Nephron progenitor cell (in vitro differentiated cells): ENCODE measurements at regions not wholly inside any gene's neighbourhood (a gene's known extent, or its start where the extent isn't known, plus 50 kb on each side); places are given as distances from the start of the nearest gene placed in this dataset.

Source experiments
- DNase-seq: peaks from one replicate; pipeline ENCODE4 v3.0.0; 2021
- H3K27ac Mint-ChIP-seq: 2 replicates; pipeline ENCODE4 v1.8.0; 2021; ENCODE audit warnings: mild to moderate bottlenecking, moderate library complexity, mixed read lengths
- H3K27me3 Mint-ChIP-seq: 2 replicates; pipeline ENCODE4 v1.8.0; 2021; ENCODE audit warnings: mild to moderate bottlenecking, low read depth, mixed read lengths; ENCODE audit not compliant: poor library complexity
- H3K36me3 Mint-ChIP-seq: 2 replicates; pipeline ENCODE4 v1.8.0; 2021; ENCODE audit warnings: low read depth, mixed read lengths
- H3K4me1 Mint-ChIP-seq: 2 replicates; pipeline ENCODE4 v1.8.0; 2021; ENCODE audit warnings: mixed read lengths
- H3K4me3 Mint-ChIP-seq: 2 replicates; pipeline ENCODE4 v1.8.0; 2021; ENCODE audit warnings: mild to moderate bottlenecking, moderate library complexity, mixed read lengths
- H3K9me3 Mint-ChIP-seq: 2 replicates; pipeline ENCODE4 v1.8.0; 2021; ENCODE audit warnings: mild to moderate bottlenecking, moderate library complexity, mixed read lengths
- TF ChIP-seq, protein P1 (sequence below): fragments of 200-600 bp; sonication (generic); IDR thresholded peaks from 2 replicates; pipeline ENCODE4 v1.5.0; 2021; ENCODE audit warnings: antibody characterized with exemption

DNA sequence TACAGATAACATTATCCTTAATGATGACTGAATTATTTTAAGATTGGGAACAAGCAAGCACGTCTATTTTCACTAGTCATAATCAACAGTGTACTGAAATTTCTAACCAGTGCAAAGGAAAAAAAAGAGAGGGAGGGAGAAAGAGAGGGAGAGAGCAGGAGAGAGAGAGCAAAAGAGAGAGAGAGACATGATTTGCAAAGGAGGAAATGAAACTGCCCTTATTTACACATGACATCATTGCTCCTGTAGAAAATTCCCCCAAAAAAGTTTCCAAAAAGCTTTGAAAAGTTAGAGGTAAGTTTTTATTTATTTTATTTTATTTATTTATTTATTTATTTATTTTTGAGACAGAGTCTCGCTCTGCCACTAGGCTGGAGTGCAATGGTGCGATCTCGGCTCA, 355.3 kb upstream of the CELF4 start:
- H3K27me3 Mint-ChIP-seq = peaks cover 3% of the 10 kb centered on the region
- H3K27ac Mint-ChIP-seq = no peak overlapping the region
- TF ChIP-seq, protein P1, sequence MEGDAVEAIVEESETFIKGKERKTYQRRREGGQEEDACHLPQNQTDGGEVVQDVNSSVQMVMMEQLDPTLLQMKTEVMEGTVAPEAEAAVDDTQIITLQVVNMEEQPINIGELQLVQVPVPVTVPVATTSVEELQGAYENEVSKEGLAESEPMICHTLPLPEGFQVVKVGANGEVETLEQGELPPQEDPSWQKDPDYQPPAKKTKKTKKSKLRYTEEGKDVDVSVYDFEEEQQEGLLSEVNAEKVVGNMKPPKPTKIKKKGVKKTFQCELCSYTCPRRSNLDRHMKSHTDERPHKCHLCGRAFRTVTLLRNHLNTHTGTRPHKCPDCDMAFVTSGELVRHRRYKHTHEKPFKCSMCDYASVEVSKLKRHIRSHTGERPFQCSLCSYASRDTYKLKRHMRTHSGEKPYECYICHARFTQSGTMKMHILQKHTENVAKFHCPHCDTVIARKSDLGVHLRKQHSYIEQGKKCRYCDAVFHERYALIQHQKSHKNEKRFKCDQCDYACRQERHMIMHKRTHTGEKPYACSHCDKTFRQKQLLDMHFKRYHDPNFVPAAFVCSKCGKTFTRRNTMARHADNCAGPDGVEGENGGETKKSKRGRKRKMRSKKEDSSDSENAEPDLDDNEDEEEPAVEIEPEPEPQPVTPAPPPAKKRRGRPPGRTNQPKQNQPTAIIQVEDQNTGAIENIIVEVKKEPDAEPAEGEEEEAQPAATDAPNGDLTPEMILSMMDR = no peak
- H3K9me3 Mint-ChIP-seq = no peaks in the 10 kb centered on the region
- H3K4me1 Mint-ChIP-seq = no peaks in the 10 kb centered on the region
- H3K36me3 Mint-ChIP-seq = no peaks in the 10 kb centered on the region
- H3K4me3 Mint-ChIP-seq = no peak overlapping the region
- DNase-seq = no peak

DNA sequence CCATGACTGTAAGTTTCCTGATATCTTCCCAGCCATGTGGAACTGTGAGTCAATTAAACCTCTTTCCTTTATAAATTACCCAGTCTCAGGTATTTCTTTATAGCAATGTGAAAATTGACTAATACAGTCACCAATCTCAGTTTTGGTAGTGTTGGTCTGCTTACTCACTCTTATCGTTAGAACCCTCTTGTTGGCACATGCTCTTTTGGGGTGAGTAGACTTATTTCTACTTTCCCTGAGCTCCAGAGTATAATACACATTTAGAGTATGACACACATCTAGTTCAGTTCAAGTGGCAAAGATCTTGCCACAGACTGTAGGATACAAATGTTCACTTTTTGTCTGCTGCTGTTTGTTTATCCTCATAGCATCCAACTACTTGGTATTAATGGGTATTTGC, 347.5 kb upstream of the CELF4 start:
- Mint-ChIP-seq H3K27me3 (peaks cover 4% of the 10 kb centered on the region), H3K4me3 (no peak overlapping the region), H3K27ac (no peak overlapping the region), H3K4me1 (no peaks in the 10 kb centered on the region), H3K36me3 (no peaks in the 10 kb centered on the region), H3K9me3 (no peaks in the 10 kb centered on the region)
- no peak for DNase-seq
- TF ChIP-seq, protein P1 = no peak

DNA sequence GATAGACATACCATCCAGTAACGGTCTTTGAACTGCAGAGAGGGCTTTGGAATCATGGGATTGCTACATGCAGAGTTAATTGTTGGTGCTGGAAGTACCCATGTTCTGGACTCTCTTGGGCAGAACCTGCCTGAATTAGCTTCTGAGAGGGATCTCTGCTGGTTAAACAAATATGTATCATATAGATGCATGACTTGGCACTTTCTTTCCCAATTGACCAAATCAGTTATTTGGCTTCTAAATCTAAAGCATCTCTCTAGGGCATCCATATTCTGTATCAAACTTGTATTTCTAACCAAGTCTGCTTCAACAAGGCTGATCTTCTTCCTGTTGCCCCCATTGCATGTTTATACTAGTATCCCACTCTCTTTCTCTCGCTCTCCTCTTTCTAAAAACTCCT, 336.7 kb upstream of the CELF4 start:
- H3K4me3 Mint-ChIP-seq = no peak overlapping the region
- peaks cover 18% of the 10 kb centered on the region for H3K27me3 Mint-ChIP-seq
- no peak overlapping the region for H3K27ac Mint-ChIP-seq
- no peaks in the 10 kb centered on the region for H3K36me3 Mint-ChIP-seq
- DNase-seq = no peak
- H3K4me1 Mint-ChIP-seq = peaks cover 32% of the 10 kb centered on the region
- TF ChIP-seq, protein P1 = no peak
- no peaks in the 10 kb centered on the region for H3K9me3 Mint-ChIP-seq

DNA sequence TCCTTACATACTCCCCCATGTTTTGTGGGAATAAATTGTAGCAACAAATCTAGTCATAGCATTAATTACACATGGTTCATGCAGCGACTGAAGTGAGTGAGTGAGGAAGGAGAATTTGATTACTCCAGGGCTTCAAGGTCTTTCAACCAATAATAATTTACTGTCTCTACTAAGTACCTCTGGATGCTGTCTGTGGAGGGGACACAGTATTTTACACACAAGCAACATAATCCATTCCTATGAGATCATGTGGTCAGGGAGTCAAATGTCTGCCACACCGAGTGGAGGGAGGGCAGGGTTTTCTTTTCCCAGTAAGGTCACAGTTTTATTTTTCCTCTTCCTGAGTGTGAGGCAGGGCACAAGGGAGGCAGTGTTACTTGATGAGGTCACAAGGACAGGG, 334.7 kb upstream of the CELF4 start:
- no peaks in the 10 kb centered on the region for H3K36me3 Mint-ChIP-seq
- no peaks in the 10 kb centered on the region for H3K9me3 Mint-ChIP-seq
- H3K4me3 Mint-ChIP-seq = no peak overlapping the region
- TF ChIP-seq, protein P1 = no peak
- H3K4me1 Mint-ChIP-seq = peaks cover 32% of the 10 kb centered on the region
- peaks cover 19% of the 10 kb centered on the region for H3K27me3 Mint-ChIP-seq
- peak overlapping the region; percentile 90 for H3K27ac Mint-ChIP-seq
- peak; percentile 2 for DNase-seq

DNA sequence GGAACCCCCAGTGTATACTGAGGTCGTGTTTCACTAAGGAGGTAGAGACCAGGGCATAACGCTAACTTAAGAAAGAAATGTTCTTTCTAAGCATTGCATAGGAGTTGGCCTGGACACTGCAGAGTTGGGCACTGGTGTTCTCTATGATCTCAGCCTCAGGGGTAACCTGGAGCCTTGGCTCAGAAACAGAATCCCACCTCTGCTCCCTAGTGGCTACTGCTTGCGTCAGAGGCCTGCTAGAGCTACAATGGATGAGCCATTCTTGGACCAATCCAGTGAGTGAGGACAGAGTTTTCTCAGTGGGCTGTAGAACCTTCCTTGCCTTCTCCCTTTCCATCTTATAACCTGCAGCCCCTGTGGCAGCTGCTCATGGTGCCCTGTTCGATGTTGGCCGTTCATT, 324.4 kb upstream of the CELF4 start:
- H3K4me1 Mint-ChIP-seq = no peaks in the 10 kb centered on the region
- no peak overlapping the region for H3K4me3 Mint-ChIP-seq
- H3K27ac Mint-ChIP-seq = no peak overlapping the region
- no peak for DNase-seq
- no peaks in the 10 kb centered on the region for H3K9me3 Mint-ChIP-seq
- TF ChIP-seq, protein P1 = no peak
- H3K36me3 Mint-ChIP-seq = no peaks in the 10 kb centered on the region
- peaks cover 2% of the 10 kb centered on the region for H3K27me3 Mint-ChIP-seq

DNA sequence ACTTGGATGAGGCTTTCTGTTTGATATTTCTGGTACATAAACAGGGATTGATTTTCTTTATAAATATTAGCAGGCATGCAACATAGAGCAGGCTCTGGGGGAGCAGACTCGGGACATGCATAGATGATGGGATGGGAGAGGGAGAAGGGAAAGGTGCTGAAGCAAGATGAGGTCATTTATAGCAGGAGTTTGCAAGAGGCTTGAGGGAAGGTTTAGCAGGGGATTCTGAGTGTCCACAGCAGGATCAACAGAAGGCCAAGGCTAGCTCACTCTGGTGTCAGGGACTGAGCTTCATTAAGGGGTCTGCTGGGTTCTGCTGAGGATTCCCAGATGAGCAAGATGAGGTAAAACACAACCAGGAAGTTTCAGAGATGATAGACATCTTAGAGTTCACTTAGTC, 309.1 kb upstream of the CELF4 start:
- DNase-seq = no peak
- TF ChIP-seq, protein P1 = no peak
- no peak overlapping the region for H3K27ac Mint-ChIP-seq
- no peaks in the 10 kb centered on the region for H3K36me3 Mint-ChIP-seq
- peaks cover 13% of the 10 kb centered on the region for H3K27me3 Mint-ChIP-seq
- H3K4me1 Mint-ChIP-seq = no peaks in the 10 kb centered on the region
- no peak overlapping the region for H3K4me3 Mint-ChIP-seq
- peaks cover 16% of the 10 kb centered on the region for H3K9me3 Mint-ChIP-seq
